PFSK-1 (cell line): ENCODE measurements at regions not wholly inside any gene's neighbourhood (a gene's known extent, or its start where the extent isn't known, plus 50 kb on each side); places are given as distances from the start of the nearest gene placed in this dataset.

Experiments used
- FOXP2 ChIP-seq: optimal IDR thresholded peaks from 2 replicates; pipeline ENCODE3; 2011; ENCODE audit warnings: borderline replicate concordance, control low read depth, inconsistent platforms; ENCODE audit not compliant: insufficient read depth; ENCODE audit errors: extremely low read length, extremely low read depth
- POLR2AphosphoS5 ChIP-seq: IDR thresholded peaks from 2 replicates; pipeline ENCODE4 v1.6.1; 2012; ENCODE audit warnings: low read depth, mild to moderate bottlenecking, control low read depth, low read length, moderate library complexity
- SIN3A ChIP-seq: IDR thresholded peaks from 2 replicates; pipeline ENCODE4 v1.6.1; 2012; ENCODE audit warnings: mild to moderate bottlenecking, low read length, moderate library complexity, borderline replicate concordance; ENCODE audit not compliant: insufficient read depth
- TAF1 ChIP-seq: IDR thresholded peaks from 2 replicates; pipeline ENCODE4 v1.6.1; 2012; ENCODE audit warnings: low read length, control low read depth, borderline replicate concordance; ENCODE audit not compliant: insufficient read depth
- TF ChIP-seq, protein P1 (sequence below), 2 experiments: IDR thresholded peaks; 2 replicates each; pipeline versions ENCODE4 v1.6.1 to v1.8.0; 2011 to 2012; ENCODE audit warnings: low read depth in 2 of 2, low read length in 2 of 2, control low read depth in 1 of 2, inconsistent platforms in 1 of 2, mild to moderate bottlenecking in 1 of 2, moderate library complexity in 1 of 2; ENCODE audit not compliant: insufficient read depth in 1 of 2

DNA sequence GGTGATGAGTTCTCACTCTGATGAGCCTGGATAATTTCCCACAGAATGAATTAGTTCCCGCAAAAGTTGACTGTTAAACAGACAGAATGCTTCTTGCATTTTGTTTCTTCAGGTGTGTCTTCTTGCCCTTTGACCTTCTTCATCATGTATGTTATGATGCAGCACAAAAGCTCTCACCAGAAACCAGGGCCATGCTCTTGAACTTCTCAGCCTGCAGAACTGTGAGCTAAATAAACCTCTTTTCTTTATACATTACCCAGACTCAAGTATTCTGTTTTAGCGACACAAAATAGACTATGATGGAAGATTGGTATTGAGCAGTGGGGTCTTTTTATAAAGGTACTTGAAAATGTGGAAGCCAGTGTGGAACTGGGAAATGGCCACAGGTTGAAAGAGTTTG, 95.2 kb upstream of the TNS3 start:
- TF ChIP-seq SIN3A (no peak), POLR2AphosphoS5 (no peak), FOXP2 (no peak), TAF1 (no peak)
- TF ChIP-seq, protein P1, sequence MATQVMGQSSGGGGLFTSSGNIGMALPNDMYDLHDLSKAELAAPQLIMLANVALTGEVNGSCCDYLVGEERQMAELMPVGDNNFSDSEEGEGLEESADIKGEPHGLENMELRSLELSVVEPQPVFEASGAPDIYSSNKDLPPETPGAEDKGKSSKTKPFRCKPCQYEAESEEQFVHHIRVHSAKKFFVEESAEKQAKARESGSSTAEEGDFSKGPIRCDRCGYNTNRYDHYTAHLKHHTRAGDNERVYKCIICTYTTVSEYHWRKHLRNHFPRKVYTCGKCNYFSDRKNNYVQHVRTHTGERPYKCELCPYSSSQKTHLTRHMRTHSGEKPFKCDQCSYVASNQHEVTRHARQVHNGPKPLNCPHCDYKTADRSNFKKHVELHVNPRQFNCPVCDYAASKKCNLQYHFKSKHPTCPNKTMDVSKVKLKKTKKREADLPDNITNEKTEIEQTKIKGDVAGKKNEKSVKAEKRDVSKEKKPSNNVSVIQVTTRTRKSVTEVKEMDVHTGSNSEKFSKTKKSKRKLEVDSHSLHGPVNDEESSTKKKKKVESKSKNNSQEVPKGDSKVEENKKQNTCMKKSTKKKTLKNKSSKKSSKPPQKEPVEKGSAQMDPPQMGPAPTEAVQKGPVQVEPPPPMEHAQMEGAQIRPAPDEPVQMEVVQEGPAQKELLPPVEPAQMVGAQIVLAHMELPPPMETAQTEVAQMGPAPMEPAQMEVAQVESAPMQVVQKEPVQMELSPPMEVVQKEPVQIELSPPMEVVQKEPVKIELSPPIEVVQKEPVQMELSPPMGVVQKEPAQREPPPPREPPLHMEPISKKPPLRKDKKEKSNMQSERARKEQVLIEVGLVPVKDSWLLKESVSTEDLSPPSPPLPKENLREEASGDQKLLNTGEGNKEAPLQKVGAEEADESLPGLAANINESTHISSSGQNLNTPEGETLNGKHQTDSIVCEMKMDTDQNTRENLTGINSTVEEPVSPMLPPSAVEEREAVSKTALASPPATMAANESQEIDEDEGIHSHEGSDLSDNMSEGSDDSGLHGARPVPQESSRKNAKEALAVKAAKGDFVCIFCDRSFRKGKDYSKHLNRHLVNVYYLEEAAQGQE (IDR thresholded peaks at IDR 0.05; ENCODE audit: insufficient read depth in 1 of 2, low read depth in 2 of 2, low read length in 2 of 2) = no peak

DNA sequence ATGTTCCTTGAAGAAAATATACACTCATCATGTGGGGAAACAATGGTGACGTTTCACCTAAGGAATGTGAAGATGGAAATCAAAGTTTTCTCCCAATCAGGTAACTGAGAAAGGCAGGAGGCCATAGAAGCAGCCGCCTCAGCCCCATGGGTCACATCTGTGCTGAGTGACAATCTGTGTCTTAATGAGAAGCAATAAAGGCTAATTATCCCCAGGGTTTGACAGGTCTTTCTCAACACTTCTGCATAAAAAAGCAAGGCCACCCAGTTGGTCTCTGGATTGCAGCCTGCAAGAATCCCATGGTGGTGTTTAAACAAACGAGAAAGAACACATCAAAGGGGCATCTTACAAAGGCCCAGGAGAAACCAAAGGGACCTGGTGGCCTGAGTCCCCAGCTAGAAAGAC, 91.1 kb upstream of the TNS3 start:
- TF ChIP-seq FOXP2 = no peak
- no peak for TF ChIP-seq POLR2AphosphoS5
- TF ChIP-seq TAF1 = no peak
- TF ChIP-seq, protein P1 (IDR thresholded peaks at IDR 0.05; ENCODE audit: insufficient read depth in 1 of 2, low read depth in 2 of 2, low read length in 2 of 2) = no peak
- TF ChIP-seq SIN3A = no peak

DNA sequence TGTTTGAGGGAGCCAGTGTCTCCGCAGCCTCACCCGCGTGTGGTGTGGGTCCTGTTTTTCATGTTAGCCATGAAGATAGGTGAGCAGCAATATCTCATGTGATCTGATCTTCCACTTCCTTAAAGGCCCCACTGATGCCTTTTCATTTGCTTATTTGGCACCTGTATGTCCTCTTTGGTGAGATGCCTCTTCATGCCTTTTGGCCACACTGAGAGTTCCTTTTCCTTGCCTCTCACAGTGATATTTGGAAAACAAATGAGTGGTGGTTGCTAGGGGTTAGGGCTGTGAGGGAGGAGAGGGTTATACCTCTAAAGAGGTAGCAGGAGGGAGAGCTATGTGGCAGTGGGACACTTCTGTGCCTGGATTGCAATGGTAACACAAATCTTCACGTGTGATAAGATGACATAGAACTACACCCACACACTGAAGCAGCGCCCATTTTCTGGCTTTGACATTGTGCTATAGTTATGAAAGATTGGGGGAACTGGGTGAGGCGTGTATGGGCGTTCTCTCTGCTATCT, 90.4 kb upstream of the TNS3 start:
- no peak for TF ChIP-seq FOXP2

DNA sequence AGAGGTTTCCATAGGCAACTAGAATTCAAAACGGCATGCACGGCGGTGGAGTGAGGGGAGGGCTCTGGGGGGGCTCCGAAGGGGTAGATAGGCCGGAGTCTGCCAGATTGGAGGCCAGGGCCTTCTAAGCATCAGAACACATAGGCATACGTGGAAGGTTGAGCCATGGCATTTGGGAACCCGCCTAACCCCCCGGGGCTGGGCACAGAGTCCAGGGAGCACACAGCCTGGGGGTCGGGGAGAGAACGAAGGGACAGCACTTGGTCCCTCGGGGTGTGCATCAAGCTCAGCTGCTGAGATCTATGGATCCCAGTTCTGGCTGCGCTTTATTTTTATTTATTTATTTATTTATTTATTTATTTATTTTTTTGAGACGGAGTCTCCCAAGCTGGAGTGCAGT, 89.4 kb upstream of the TNS3 start:
- no peak for TF ChIP-seq TAF1
- no peak for TF ChIP-seq POLR2AphosphoS5
- TF ChIP-seq FOXP2 = no peak
- no peak for TF ChIP-seq SIN3A
- TF ChIP-seq, protein P1 (IDR thresholded peaks at IDR 0.05; ENCODE audit: insufficient read depth in 1 of 2, low read depth in 2 of 2, low read length in 2 of 2) = no peak

DNA sequence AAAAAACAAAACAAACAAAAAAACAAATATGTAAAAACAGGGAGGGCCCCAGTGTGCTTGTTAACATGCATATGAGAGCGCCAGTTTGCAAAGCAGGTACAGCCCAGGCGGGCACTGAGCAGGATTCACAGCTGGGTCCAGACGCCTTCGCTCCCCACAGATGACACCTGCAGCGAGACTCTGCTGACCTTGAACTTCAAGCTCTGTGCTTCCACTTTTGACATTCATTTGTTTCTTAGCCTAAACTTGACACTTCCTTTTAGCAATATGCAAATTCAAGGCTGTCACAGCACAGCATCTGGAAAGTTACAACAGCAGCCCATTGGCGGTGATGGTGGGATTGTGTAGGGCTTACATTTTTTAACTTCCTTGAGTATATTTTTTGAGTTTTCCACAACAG, 88.8 kb upstream of the TNS3 start:
- TF ChIP-seq FOXP2 (no peak), SIN3A (no peak)
- TF ChIP-seq, protein P1 (IDR thresholded peaks at IDR 0.05; ENCODE audit: insufficient read depth in 1 of 2, low read depth in 2 of 2, low read length in 2 of 2) = no peak

DNA sequence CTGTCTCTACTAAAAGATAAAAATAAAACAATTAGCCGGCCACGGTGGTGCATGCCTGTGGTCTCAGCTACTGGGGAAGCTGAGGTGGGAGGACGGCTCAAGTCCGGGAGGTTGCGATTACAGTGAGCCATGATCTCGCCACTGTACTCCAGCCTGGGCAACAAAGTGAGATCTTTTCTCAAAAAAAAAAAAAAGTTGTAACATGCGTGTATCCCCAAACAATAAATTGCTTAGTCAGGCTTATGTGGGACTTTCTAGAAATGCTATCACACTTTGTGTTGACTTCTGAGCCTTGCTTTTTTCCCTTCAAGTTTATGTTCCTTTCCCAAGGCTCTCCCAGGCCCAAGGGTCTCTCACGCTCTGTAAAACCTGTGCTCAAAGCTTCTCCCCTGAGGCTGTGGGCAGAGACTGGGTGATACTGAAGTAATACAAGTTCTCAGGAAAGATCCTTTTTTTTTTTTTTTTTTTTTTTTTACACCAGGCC, 88.0 kb upstream of the TNS3 start:
- TF ChIP-seq SIN3A (no peak), POLR2AphosphoS5 (no peak), TAF1 (no peak), FOXP2 (no peak)
- TF ChIP-seq, protein P1 (IDR thresholded peaks at IDR 0.05; ENCODE audit: insufficient read depth in 1 of 2, low read depth in 2 of 2, low read length in 2 of 2) = no peak
